Keratinocyte (primary cell): ENCODE measurements at regions not wholly inside any gene's neighbourhood (a gene's known extent, or its start where the extent isn't known, plus 50 kb on each side); places are given as distances from the start of the nearest gene placed in this dataset.

Experiments used
- DNase-seq: peaks from one replicate; pipeline ENCODE4 v3.0.0-alpha.2; 2011; ENCODE audit warnings: low read depth, missing footprints, low spot score
- FAIRE-seq: peaks from 2 replicates; lab custom pipeline; 2011; peaks lifted over from hg19 to GRCh38; lab: Jason Lieb, UNC
- H2AFZ ChIP-seq: 2 replicates; pipeline ENCODE4 v1.6.0; 2012; ENCODE audit warnings: low read length, control low read depth, inconsistent platforms; ENCODE audit not compliant: control insufficient read depth
- H3K27ac ChIP-seq: 2 replicates; pipeline ENCODE4 v1.5.1; 2011; ENCODE audit warnings: low read length; ENCODE audit not compliant: control insufficient read depth, insufficient read depth
- H3K27me3 ChIP-seq: 3 replicates; pipeline ENCODE4 v1.6.0; 2011; ENCODE audit warnings: low read length; ENCODE audit not compliant: control insufficient read depth, insufficient read depth; ENCODE audit errors: extremely low read depth
- H3K36me3 ChIP-seq, 2 experiments: 2 replicates in 1 of 2; 3 replicates in 1 of 2; pipeline ENCODE4 v1.5.1; 2011; ENCODE audit warnings: low read length in 2 of 2, mild to moderate bottlenecking in 1 of 2; ENCODE audit not compliant: control insufficient read depth in 2 of 2, insufficient read depth in 2 of 2; ENCODE audit errors: extremely low read depth in 1 of 2
- H3K4me1 ChIP-seq: 3 replicates; pipeline ENCODE4 v1.5.1; 2011; ENCODE audit warnings: low read length; ENCODE audit not compliant: control insufficient read depth, insufficient read depth; ENCODE audit errors: extremely low read depth
- H3K4me2 ChIP-seq: 3 replicates; pipeline ENCODE4 v1.6.0; 2011; ENCODE audit warnings: low read depth, low read length; ENCODE audit not compliant: control insufficient read depth, insufficient read depth; ENCODE audit errors: extremely low read depth
- H3K4me3 ChIP-seq, 3 experiments: fragments of 200-600 bp in 1 of 3; sonication (generic) in 1 of 3; 2 replicates in 2 of 3; 3 replicates in 1 of 3; pipeline ENCODE4 v1.5.1; 2011 to 2016; ENCODE audit warnings: low read length in 3 of 3, mild to moderate bottlenecking in 3 of 3, control low read depth in 2 of 3, inconsistent platforms in 1 of 3, low read depth in 1 of 3, mixed read lengths in 1 of 3, mixed run types in 1 of 3, moderate library complexity in 1 of 3; ENCODE audit not compliant: control insufficient read depth in 2 of 3, insufficient read depth in 2 of 3; ENCODE audit errors: extremely low read depth in 1 of 3
- H3K79me2 ChIP-seq: 2 replicates; pipeline ENCODE4 v1.6.0; 2012; ENCODE audit warnings: low read length; ENCODE audit not compliant: control insufficient read depth, insufficient read depth
- H3K9ac ChIP-seq: 3 replicates; pipeline ENCODE4 v1.6.0; 2011; ENCODE audit warnings: low read length; ENCODE audit not compliant: control insufficient read depth, insufficient read depth; ENCODE audit errors: extremely low read depth
- H3K9me1 ChIP-seq: 3 replicates; pipeline ENCODE4 v1.6.0; 2011; ENCODE audit warnings: low read length; ENCODE audit not compliant: control insufficient read depth, insufficient read depth; ENCODE audit errors: extremely low read depth
- H3K9me3 ChIP-seq: 2 replicates; pipeline ENCODE4 v1.5.1; 2012; ENCODE audit warnings: low read depth, low read length; ENCODE audit not compliant: control insufficient read depth
- H4K20me1 ChIP-seq: 3 replicates; pipeline ENCODE4 v1.6.0; 2011; ENCODE audit warnings: low read length; ENCODE audit not compliant: control insufficient read depth, insufficient read depth; ENCODE audit errors: extremely low read depth
- EZH2 ChIP-seq: IDR thresholded peaks from one replicate; pipeline ENCODE4 v1.6.1; 2012; ENCODE audit warnings: inconsistent platforms, mild to moderate bottlenecking, low read length, moderate library complexity
- dilution Hi-C: fragments of 300-500 bp; cut with MboI; formaldehyde crosslinking; loops from one replicate; pipeline ENCODE4 v1.7.0; 2020; ENCODE audit warnings: low sequenced_read_pairs; ENCODE audit not compliant: extremely low pct_ligation_motif_present
- TF ChIP-seq, protein P1 (sequence below), 3 experiments: IDR thresholded peaks in 1 of 3; conservative IDR thresholded peaks in 1 of 3; optimal IDR thresholded peaks in 1 of 3; 2 replicates in 2 of 3; 3 replicates in 1 of 3; pipeline versions ENCODE3 to v1.5.1; 2011; ENCODE audit warnings: low read length in 3 of 3, mild to moderate bottlenecking in 3 of 3, moderate library complexity in 2 of 3, control low read depth in 1 of 3, inconsistent platforms in 1 of 3; ENCODE audit not compliant: insufficient read depth in 2 of 3; ENCODE audit errors: extremely low read depth in 1 of 3

DNA sequence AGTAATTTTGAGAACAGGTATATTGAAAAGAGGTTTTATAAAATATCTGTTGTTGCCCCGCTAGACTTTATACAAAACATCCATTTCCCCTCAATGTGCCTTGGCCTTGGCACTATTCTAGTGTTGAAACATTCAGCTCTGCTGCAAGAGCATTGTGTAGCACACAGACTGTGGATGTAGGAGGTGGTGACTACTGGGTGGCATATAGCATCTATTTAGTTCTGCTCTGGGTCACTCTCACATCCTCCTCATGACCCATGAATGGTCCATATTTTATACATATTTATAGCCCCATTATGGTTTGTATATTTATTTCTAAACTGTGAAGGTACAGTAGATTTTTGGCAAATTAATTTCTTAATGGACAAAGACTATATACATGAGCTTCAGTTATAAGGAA lies 1022.0 kb upstream of the CELF4 start:
- H3K36me3 ChIP-seq = no peaks in the 10 kb centered on the region
- H3K79me2 ChIP-seq = no peaks in the 10 kb centered on the region
- no peak overlapping the region for H3K27ac ChIP-seq
- no peaks in the 10 kb centered on the region for H4K20me1 ChIP-seq
- no peaks in the 10 kb centered on the region for H3K9me1 ChIP-seq
- H3K4me1 ChIP-seq = no peaks in the 10 kb centered on the region
- no peak overlapping the region for H3K4me2 ChIP-seq
- H3K4me3 ChIP-seq = no peak overlapping the region
- no peaks in the 10 kb centered on the region for H3K9me3 ChIP-seq
- H2AFZ ChIP-seq = no peak overlapping the region
- H3K27me3 ChIP-seq = no peaks in the 10 kb centered on the region
- DNase-seq (no peak), FAIRE-seq (no peak)
- TF ChIP-seq EZH2 = no peak
- TF ChIP-seq, protein P1, sequence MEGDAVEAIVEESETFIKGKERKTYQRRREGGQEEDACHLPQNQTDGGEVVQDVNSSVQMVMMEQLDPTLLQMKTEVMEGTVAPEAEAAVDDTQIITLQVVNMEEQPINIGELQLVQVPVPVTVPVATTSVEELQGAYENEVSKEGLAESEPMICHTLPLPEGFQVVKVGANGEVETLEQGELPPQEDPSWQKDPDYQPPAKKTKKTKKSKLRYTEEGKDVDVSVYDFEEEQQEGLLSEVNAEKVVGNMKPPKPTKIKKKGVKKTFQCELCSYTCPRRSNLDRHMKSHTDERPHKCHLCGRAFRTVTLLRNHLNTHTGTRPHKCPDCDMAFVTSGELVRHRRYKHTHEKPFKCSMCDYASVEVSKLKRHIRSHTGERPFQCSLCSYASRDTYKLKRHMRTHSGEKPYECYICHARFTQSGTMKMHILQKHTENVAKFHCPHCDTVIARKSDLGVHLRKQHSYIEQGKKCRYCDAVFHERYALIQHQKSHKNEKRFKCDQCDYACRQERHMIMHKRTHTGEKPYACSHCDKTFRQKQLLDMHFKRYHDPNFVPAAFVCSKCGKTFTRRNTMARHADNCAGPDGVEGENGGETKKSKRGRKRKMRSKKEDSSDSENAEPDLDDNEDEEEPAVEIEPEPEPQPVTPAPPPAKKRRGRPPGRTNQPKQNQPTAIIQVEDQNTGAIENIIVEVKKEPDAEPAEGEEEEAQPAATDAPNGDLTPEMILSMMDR (optimal IDR thresholded peaks at IDR 0.05 in 1 of 3, IDR thresholded peaks at IDR 0.05 in 1 of 3, conservative IDR thresholded peaks at IDR 0.05 in 1 of 3; ENCODE audit: extremely low read depth in 1 of 3, insufficient read depth in 2 of 3, low read length in 3 of 3) = no peak
- dilution Hi-C loops = no loop called here
- no peak overlapping the region for H3K9ac ChIP-seq

DNA sequence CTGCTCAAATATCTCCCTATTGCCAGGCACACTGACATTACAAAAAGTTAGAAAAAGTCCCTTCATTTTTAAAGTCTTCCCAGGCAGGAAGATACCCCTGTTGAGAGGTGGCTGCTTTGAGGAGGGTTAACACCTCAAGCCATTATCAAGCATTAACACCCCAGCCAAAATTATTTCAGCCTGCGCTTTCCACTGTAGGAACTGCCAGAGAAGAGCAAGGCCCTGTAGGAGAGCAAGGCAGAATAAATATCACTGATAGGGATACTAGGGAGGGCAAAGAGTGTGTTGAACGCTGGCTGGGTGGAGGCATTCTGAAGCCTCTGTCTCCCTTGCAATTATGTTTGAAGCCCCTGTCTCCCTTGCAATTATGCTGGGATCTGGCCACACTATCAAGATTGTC lies 1020.7 kb upstream of the CELF4 start:
- Histone ChIP-seq H4K20me1 (no peaks in the 10 kb centered on the region), H3K9me3 (no peaks in the 10 kb centered on the region), H3K36me3 (no peaks in the 10 kb centered on the region), H3K9ac (no peak overlapping the region), H3K4me3 (no peak overlapping the region), H3K79me2 (no peaks in the 10 kb centered on the region), H3K27ac (no peak overlapping the region), H3K4me2 (no peak overlapping the region), H2AFZ (no peak overlapping the region), H3K4me1 (no peaks in the 10 kb centered on the region), H3K27me3 (no peaks in the 10 kb centered on the region), H3K9me1 (no peaks in the 10 kb centered on the region)
- DNase-seq (no peak), FAIRE-seq (no peak)
- no peak for TF ChIP-seq EZH2
- TF ChIP-seq, protein P1 (optimal IDR thresholded peaks at IDR 0.05 in 1 of 3, IDR thresholded peaks at IDR 0.05 in 1 of 3, conservative IDR thresholded peaks at IDR 0.05 in 1 of 3; ENCODE audit: extremely low read depth in 1 of 3, insufficient read depth in 2 of 3, low read length in 3 of 3) = no peak
- dilution Hi-C loops = no loop called here
